ENCODE measurements at regions not wholly inside any gene's neighbourhood (a gene's known extent, or its start where the extent isn't known, plus 50 kb on each side); places are given as distances from the start of the nearest gene placed in this dataset.
"Not testable (repeated sequence)": the region's sequence is repeated elsewhere in the genome, so short reads cannot be mapped to it uniquely, and the experiment has no call there.

- no peak for DNase-seq
Observed at GRCh38 chr7:69196593-69196992, 401.7 kb upstream of the AUTS2 start.

DNA sequence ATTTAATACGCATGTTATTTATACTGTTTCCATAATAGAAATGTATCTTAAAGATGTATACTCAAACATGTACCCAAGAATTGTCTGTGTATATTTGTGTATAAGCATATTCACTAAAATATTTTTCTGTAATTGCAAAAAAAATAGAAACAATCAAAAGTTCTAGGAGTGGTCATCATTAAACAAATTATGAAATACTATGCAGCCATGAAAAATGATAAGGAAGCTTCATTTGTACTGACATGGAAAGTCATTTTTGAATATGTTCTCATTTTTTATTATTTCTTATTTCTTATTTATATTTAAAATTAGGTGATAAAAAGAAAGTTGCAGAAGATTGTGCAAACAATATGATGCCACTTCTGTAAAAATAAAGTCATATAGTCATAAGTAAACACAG, 400.0 kb upstream of the AUTS2 start:
- no peak for DNase-seq

- peak; percentile 3 to 32 for DNase-seq
Observed at GRCh38 chr7:69199041-69199440, 399.2 kb upstream of the AUTS2 start.

GRCh38 chr7:69199661-69200060, 398.6 kb upstream of the AUTS2 start:
- DNase-seq, result no peak

DNA sequence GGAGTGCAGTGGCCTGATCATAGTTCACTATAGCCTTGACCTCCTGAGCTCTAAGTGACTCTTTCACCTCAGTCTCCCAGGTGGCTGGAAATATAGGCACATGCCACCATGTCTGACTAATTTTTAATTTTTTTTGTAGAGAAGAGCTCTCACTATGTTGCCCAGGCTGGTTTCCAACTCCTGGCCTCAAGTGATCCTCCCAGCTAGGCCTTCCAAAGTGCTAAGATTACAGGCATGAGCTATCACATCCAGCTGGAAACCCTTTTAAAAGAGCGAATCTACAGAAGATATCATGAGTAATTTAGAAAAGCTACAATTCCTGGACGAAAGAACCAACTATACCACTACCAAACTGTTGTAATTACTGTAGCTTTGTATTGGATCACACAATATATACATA, 394.4 kb upstream of the AUTS2 start:
- DNase-seq, result no peak

DNA sequence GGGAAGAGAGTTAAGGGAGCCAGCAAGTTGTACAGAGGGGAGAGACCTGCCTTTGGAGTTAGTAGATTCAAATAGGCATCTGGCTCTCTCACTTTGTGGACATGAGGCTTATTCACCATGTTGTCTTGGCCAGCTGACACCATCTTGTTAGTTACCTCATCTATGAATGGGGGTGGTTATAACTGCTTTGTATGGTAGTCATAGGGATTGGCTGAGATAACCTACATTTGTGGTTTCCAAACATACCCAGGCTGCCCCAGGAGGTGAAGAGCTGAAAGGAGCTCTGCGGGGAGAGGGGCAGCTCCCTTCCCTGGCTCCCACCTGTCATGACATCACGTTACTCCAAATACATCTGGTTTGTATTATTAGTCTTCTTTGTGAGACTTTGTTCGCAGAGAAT, 393.3 kb upstream of the AUTS2 start:
- no peak for DNase-seq

DNA sequence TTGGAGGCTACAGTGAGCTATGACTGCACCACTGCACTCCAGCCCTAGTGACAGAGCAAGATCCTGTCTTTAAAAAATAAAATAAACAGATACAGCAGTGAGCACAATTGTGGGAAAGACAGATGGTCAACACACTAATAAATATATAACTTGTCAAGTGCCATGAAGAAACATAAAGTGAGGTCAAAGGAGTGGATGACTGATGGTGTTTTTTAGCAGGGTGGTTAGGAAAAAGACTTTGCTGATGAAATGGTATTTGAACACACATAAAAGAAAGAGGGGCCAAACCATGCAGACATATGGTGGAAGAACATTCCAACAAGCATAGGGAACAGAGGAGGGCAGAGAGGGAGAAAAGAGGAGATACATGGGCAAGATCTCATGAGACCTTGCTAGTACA, 392.7 kb upstream of the AUTS2 start:
- no peak for DNase-seq

GRCh38 chr7:69208276-69208675, 390.0 kb upstream of the AUTS2 start:
- DNase-seq, result no peak

DNA sequence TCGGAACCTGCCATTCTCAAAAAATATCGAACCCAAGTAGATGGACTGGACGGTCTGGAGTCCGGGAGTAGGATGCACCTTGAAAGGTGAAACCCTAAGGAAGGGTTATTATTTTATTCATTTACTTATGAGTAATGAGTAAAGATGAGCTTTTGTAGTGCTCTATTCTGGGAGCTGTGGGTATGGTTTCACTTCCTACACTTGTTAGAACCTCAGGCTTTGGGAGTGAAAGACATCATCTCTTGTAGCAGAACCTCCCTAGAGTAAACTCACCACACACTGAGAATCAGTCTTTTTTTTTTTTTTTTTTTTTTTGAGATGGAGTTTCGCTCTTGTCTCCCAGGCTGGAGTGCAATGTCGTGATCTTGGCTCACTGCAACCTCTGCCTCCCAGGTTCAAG, 389.4 kb upstream of the AUTS2 start:
- peak in 1 of 2 donors; percentile 5 for DNase-seq

DNA sequence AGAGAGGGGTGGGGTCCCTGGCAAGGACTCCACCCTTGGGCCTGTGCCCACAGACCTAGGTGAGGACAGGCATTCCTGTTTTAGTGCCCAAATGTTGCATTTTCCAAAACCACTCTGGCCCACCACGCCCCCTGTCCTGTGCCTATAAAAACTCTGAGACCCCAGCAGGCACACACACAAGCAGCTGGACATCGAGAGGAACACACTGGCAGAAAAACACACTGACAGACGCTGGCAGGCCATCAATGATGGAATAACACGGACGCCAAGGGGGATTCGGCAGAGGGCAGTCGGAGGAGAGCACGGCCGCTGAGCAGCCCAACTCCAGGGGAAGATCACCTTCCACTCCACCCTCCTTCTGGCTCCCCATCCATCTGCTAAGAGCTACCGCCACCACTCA, 386.9 kb upstream of the AUTS2 start:
- DNase-seq, result no peak

DNA sequence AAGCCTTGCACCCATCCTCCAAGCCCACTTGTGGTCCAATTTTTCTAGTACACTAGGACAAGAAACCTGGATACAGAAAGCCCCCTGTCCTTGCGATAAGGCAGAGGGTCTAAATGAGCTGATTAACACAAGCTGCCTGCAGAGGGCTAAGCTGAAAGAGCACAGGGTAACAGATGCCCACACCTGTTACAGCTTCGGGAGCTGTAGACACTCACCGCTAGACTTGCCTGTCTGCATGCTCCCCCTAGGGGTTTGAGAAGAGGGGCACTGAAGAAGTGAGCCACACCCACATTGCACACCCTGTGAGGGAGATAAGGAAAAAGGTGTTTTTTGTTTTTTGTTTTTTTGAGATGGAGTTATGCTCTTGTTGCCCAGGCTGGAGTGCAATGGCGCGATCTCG, 386.5 kb upstream of the AUTS2 start:
- peak in 1 of 2 donors; percentile 20 for DNase-seq

DNA sequence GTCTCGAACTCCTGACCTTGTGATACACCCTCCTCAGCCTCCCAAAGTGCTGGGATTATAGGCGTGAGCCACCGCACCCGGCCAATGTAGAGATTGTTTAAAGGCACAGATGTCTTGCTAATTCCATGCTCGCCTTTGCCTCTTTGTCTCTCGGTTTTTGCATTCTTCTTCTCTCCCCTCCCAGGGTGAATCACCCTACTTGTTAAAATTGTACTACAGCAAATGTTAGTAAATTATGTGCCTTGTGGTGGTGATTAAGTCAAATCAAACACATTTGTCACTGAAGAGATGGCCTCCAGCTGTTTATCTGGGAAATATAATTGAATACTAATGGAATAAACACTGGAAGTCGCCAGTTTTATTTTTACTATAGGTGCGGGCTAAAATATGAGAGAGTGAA, 384.4 kb upstream of the AUTS2 start:
- DNase-seq, result no peak

DNA sequence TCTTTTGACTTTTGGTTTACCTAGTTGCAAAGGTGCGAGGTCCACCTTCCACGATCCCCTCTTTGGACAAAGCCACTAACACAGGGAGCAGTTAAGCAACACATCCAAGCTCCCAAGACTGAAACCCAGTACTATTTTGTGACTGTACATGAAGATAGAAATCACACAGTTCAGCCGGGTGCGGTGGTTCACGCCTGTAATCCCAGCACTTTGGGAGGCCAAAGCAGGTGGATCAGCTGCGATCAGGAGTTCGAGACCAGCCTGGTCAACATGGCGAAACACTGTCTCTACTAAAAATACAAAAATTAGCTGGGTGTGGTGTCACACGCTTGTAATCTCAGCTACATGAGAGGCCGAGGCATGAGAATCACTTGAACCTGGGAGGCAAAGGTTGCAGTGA, 382.8 kb upstream of the AUTS2 start:
- DNase-seq, result not testable (repeated sequence)

GRCh38 chr7:69217516-69218350, 380.5 kb upstream of the AUTS2 start:
- no peak for DNase-seq

GRCh38 chr7:69218576-69218975, 379.7 kb upstream of the AUTS2 start:
- no peak for DNase-seq

- DNase-seq, result no peak
Observed at GRCh38 chr7:69219381-69219780, 378.9 kb upstream of the AUTS2 start.

- no peak for DNase-seq
Observed at GRCh38 chr7:69225259-69225943, 372.9 kb upstream of the AUTS2 start.

DNA sequence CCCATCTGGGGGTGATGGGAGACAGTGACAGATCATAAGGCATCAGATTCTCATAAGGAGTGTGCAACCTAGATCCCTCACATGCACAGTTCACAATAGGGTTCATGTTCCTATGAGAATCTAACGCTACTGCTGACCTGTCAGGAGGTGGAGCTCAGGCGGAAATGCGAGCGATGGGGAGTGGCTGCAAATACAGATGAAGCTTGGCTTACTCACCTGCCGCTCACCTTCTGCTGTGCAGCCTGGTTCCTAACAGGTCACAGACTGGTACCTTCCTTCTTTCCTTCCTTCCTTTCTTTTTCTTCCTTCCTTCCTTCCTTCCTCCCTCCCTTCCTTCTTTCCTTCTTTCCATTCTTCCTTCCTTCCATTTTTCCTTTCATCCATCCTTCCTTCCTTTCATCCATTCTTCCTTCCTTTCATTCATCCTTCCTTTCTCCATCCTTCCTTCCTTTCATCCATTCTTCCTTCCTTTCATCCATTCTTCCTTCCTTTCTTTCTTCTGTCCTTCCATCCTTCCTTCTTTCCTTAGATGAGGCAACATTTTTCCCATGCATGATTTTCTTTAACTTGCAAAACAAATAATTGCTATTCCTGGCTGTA, 370.0 kb upstream of the AUTS2 start:
- DNase-seq, result no peak

DNA sequence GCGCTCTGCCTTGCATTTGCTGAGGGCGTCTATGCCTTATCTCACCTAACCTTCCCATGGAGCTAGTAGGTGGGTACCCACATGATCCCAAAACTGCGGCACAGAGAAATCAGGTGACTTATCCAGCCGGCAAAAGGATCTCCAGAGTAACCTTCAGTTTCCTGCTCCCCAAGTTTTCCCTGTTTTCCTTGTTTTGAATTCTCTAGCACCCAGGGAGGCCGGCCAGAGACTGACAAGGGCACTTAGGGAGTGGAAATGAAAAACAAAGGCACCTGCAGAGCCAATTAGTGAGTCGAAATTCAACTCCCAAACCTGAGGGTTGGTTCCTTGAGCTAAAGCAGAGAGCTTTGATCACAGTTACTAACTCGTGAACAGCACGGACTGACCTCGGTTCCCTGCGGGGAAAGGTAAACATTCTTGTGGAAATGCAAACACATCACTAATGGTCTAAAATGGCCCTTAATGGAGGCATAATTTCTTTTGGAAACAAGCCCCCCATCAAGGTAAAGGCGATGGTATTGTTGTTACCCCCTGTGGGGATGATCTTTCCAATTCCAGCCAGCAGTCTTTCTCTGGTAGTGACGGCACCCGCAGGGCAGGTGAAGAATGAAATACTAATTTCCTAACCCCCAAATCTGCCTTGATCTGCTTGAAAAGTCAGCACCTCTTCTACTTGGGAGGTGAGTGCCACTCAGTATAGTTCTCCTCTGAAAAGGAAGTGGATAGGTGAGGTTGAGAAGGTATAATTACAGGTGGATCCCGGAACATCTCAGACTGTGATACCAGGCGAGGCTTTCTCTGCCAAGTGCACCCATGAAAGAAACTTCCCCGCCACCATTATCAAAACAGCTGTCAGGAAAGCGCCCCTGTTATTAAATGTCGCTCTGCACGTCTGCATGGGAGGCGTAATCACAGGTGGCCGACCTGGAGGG, 365.6 kb upstream of the AUTS2 start:
- no peak for DNase-seq

GRCh38 chr7:69237541-69237940, 360.7 kb upstream of the AUTS2 start:
- DNase-seq, result no peak

DNA sequence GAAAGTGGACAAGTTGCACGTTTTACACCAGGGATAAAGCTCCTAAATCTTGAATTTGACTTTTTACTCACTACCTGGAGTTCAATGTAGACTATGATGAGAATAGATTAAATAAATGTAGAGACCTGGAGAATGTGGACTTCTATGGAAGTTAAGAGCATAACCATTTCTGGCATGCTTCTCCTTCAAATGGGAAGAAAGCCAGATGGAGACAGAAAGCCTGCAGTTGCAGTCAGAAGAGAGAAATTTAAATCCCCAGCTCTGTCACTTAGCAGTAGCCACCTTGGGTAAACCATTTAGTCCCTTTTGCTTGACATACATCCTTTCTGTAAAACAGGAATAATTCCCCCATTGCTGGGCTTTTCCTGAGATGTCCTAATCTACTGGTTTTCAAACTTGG, 355.3 kb upstream of the AUTS2 start:
- no peak for DNase-seq

DNA sequence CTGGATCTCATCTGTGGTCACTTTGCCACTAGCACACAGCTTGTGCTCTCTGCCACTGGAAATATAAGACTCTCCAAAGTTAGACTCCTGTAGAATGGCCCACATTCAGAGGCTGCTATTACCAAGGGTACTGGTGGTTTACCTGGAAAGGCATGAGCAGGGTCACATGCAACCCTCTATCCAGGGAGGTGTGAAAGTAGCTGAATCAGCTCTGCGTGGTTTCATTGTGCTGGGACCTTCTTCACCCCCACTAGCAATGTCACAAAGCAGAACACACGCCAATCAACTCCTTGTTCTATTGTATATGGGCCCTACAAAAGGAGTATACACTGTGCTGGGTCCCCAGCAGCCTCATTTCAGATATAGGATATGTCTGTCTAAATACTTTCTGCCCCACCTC, 353.6 kb upstream of the AUTS2 start:
- DNase-seq, result no peak

- no peak for DNase-seq
Observed at GRCh38 chr7:69245646-69246045, 352.6 kb upstream of the AUTS2 start.

All from CD4-positive, alpha-beta T cell treated with Interleukin-1 beta for 1 hour (primary cell).